Lower leg skin (tissue), 4 donors: ENCODE measurements at regions not wholly inside any gene's neighbourhood (a gene's known extent, or its start where the extent isn't known, plus 50 kb on each side); places are given as distances from the start of the nearest gene placed in this dataset.
A peak's percentile ranks its signal among the peaks of the same experiment; 100 is the strongest.

Experiments used
- DNase-seq, 2 donors: peaks; one replicate each; pipeline ENCODE4 v3.0.0-alpha.2; 2019; ENCODE audit warnings: low spot score in 2 of 2
- H3K4me3 ChIP-seq: fragments of 200-600 bp; sonication (generic); 2 replicates; pipeline ENCODE4 v1.5.1; 2017; ENCODE audit warnings: mild to moderate bottlenecking, low read depth; ENCODE audit not compliant: poor library complexity, severe bottlenecking
- POLR2A ChIP-seq, 2 donors: fragments of 450-650 bp; IDR thresholded peaks; one replicate each; pipeline ENCODE4 v1.6.1; 2016 to 2017; ENCODE audit warnings: antibody characterized with exemption in 2 of 2, mild to moderate bottlenecking in 1 of 2, moderate library complexity in 1 of 2
- WGBS, 2 donors: methylation state at CpG; one replicate each; pipeline ENCODE4 v1.1.5; 2018; 5-methylcytosine and 5-hydroxymethylcytosine counted together
- intact Hi-C: fragments of 100-400 bp; cut with DNase I; formaldehyde crosslinking; loops from one replicate; pipeline ENCODE4 v1.15.0; 2023; ENCODE audit warnings: low total_unique reads
- TF ChIP-seq, protein P1 (sequence below), 3 donors: fragments of 450-650 bp; IDR thresholded peaks; one replicate each; pipeline ENCODE4 v1.5.1; 2016; ENCODE audit warnings: antibody characterized with exemption in 3 of 3, mild to moderate bottlenecking in 3 of 3, moderate library complexity in 2 of 3

DNA sequence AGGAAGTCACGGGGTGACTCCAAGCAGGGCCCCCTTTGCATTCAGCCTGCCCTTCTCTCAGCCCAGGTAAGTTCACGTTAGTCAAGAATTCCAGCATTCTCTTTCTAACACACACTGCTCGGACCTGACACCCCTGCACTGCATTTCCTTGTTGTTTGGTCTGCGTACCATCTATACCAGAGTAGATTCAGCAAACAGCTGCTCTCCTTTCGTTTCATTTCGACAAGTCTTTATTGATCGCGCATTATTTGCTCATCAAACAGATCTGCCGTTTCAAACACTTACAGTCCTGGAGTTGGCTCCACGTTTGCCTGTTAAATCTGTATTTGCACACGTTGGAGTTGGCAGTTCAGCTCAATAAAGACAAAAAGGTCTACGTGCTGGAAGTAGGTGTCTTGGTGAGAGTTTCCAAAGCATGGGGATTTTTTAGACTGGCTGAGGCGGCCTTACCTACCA lies 495.1 kb downstream of the RPS24 start:
- no peak overlapping the region for H3K4me3 ChIP-seq
- intact Hi-C loops, result no loop called here
- WGBS, 2 donors, result 87 to 89% methylated on average over 13 of the region's 13 CpGs
- no peak for DNase-seq
- TF ChIP-seq, protein P1, sequence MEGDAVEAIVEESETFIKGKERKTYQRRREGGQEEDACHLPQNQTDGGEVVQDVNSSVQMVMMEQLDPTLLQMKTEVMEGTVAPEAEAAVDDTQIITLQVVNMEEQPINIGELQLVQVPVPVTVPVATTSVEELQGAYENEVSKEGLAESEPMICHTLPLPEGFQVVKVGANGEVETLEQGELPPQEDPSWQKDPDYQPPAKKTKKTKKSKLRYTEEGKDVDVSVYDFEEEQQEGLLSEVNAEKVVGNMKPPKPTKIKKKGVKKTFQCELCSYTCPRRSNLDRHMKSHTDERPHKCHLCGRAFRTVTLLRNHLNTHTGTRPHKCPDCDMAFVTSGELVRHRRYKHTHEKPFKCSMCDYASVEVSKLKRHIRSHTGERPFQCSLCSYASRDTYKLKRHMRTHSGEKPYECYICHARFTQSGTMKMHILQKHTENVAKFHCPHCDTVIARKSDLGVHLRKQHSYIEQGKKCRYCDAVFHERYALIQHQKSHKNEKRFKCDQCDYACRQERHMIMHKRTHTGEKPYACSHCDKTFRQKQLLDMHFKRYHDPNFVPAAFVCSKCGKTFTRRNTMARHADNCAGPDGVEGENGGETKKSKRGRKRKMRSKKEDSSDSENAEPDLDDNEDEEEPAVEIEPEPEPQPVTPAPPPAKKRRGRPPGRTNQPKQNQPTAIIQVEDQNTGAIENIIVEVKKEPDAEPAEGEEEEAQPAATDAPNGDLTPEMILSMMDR (IDR thresholded peaks at IDR 0.05), result no peak
- no peak for TF ChIP-seq POLR2A (IDR thresholded peaks at IDR 0.05)

DNA sequence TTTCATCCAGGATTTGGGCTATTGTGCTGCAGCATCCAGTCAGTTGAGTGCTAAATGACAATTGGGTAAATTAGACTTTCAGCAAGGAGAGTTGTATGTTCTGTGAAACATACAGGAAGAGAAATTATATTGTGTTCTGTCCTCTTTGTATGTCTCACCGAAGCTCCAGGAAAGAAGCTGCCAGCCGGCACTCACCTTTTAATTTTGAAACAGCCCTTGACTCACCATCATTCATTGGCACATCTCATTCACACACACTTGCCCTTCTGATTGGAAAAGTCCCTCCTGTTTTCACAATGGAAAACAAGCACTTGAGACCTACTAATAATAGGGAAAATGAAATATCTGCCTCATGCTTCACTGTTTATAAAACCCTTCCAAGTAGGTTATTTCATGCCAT lies 495.6 kb downstream of the RPS24 start:
- DNase-seq, result no peak
- WGBS, 2 donors, result 87 to 93% methylated on average over 2 of the region's 2 CpGs
- TF ChIP-seq POLR2A (IDR thresholded peaks at IDR 0.05), result no peak
- TF ChIP-seq, protein P1 (IDR thresholded peaks at IDR 0.05), result no peak
- intact Hi-C loops, result no loop called here
- H3K4me3 ChIP-seq, result no peak overlapping the region

DNA sequence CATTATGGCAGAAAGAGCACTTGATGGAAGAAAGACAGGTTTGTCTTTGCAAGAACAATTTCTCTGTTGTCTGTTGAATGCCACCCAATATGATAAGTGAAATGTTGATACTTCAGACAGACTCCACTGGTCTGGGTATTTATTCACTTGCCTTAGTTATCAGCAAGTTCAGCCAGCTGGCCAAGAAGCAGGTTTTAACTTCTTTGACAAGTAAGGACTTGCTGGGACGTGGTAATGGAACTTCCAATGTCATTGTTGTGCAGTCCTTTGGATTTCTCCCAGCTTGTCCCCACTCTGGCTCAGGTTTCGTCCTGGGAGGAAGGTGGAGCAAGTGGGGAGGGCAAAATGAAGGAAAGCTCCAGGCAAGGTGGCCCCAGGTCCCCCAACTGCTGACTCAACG lies 497.4 kb downstream of the RPS24 start:
- WGBS, 2 donors, result 32 to 37% methylated on average over 3 of the region's 3 CpGs

GRCh38 chr10:78532480-78533042 lies 498.9 kb downstream of the RPS24 start:
- H3K4me3 ChIP-seq, result no peak overlapping the region
- intact Hi-C loops, result no loop called here
- peak in 1 of 2 donors; percentile 53 for DNase-seq
- WGBS, 2 donors, result 76 to 89% methylated on average over 3 of the region's 3 CpGs
- TF ChIP-seq, protein P1 (IDR thresholded peaks at IDR 0.05), result no peak
- TF ChIP-seq POLR2A (IDR thresholded peaks at IDR 0.05), result no peak

More for the DNA sequence above, 497.4 kb downstream of the RPS24 start:
- no peak overlapping the region for H3K4me3 ChIP-seq
- DNase-seq, result peak in 1 of 2 donors; percentile 10
- TF ChIP-seq, protein P1 (IDR thresholded peaks at IDR 0.05), result no peak
- TF ChIP-seq POLR2A (IDR thresholded peaks at IDR 0.05), result no peak
- intact Hi-C loops, result no loop called here

GRCh38 chr10:78533098-78533497 lies 499.4 kb downstream of the RPS24 start:
- 72 to 77% methylated on average over 5 of the region's 5 CpGs for WGBS, 2 donors
- H3K4me3 ChIP-seq, result no peak overlapping the region
- intact Hi-C loops, result no loop called here
- TF ChIP-seq, protein P1 (IDR thresholded peaks at IDR 0.05), result no peak
- TF ChIP-seq POLR2A (IDR thresholded peaks at IDR 0.05), result no peak
- peak in 1 of 2 donors; percentile 65 for DNase-seq

GRCh38 chr10:78533776-78534175 lies 500.1 kb downstream of the RPS24 start:
- TF ChIP-seq, protein P1 (IDR thresholded peaks at IDR 0.05), result no peak
- TF ChIP-seq POLR2A (IDR thresholded peaks at IDR 0.05), result no peak
- intact Hi-C loops, result no loop called here
- WGBS, 2 donors, result 91 to 95% methylated on average over 5 of the region's 5 CpGs
- H3K4me3 ChIP-seq, result no peak overlapping the region
- DNase-seq, result peak in 1 of 2 donors; percentile 61
